Astrocyte of the cerebellum (primary cell): ENCODE measurements at regions not wholly inside any gene's neighbourhood (a gene's known extent, or its start where the extent isn't known, plus 50 kb on each side); places are given as distances from the start of the nearest gene placed in this dataset.

Experiments used
- DNase-seq: peaks from one replicate; pipeline ENCODE4 v3.0.0-alpha.2; 2011; ENCODE audit warnings: low read depth
- H3K4me3 ChIP-seq: 2 replicates; pipeline ENCODE4 v1.5.1; 2011; ENCODE audit warnings: mild to moderate bottlenecking, low read depth, low read length, moderate library complexity
- in situ Hi-C: cut with HindIII; loops from 2 replicates; pipeline ENCODE4 v1.10.0; 2017; ENCODE audit warnings: low sequenced_read_pairs
- TF ChIP-seq, protein P1 (sequence below): IDR thresholded peaks from 2 replicates; pipeline ENCODE4 v1.5.1; 2012; ENCODE audit warnings: low read length, low read depth, moderate library complexity, mild to moderate bottlenecking; ENCODE audit errors: missing control alignments

DNA sequence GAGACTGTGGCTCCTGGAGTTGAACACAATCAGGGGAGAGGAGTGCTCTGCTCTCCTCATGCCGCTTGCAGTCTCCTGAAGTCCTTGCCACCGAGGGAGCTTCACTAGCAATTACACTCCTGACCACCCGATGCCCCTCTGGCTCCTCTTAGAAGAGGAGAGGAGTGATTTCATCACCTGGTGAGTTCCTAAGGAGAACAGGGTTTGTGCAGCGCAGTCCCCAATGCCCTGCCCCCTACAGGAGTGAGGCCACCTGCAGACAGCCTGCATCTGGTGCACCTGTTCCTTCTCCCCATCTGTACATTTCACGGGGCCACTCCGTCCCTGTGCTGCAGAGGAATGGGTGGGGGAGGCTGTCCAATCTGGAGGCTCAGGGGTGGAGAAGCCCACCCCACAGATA lies 267.2 kb downstream of the HRH4 start:
- no peak for DNase-seq
- in situ Hi-C loops = no loop called here
- H3K4me3 ChIP-seq = no peak overlapping the region
- TF ChIP-seq, protein P1, sequence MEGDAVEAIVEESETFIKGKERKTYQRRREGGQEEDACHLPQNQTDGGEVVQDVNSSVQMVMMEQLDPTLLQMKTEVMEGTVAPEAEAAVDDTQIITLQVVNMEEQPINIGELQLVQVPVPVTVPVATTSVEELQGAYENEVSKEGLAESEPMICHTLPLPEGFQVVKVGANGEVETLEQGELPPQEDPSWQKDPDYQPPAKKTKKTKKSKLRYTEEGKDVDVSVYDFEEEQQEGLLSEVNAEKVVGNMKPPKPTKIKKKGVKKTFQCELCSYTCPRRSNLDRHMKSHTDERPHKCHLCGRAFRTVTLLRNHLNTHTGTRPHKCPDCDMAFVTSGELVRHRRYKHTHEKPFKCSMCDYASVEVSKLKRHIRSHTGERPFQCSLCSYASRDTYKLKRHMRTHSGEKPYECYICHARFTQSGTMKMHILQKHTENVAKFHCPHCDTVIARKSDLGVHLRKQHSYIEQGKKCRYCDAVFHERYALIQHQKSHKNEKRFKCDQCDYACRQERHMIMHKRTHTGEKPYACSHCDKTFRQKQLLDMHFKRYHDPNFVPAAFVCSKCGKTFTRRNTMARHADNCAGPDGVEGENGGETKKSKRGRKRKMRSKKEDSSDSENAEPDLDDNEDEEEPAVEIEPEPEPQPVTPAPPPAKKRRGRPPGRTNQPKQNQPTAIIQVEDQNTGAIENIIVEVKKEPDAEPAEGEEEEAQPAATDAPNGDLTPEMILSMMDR = no peak

DNA sequence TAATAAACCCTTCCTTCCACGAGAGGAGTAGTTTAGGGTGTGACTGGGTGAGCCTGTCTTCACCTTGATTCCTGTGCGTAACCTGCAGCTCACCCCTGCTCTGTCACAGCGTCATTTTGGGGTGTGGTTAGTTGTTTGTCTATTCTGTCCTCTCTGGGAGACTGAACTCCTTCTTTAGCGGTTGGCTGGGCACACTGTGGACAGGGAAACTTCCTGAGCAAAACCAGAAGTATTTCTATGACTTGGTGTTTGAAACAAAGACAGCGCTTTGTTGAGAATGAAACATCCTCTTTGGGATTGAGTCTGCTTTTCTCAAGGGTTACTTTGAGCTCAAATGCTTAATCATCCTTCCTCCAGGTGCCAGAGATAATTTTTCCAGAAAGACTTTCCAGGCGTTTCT lies 270.7 kb downstream of the HRH4 start:
- in situ Hi-C loops = no loop called here
- DNase-seq = no peak

DNA sequence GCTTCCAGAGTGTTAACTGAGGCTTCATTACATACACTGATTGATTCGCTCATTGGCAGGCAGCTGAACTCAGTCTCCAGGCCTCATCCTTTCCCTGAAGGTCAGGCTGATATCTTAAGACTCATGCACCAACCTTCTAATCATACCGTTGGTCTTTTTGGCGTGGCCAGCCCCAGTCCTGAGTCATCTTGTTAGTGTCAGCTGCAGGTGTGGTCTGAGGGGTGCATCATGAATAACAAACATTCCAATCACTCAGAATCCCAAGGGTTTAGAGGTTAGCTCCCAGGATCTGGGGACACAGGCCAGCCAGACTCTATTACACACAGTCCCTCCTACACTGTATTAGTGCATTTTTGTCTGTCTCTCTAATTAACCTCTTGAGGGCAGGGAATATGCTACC lies 271.5 kb downstream of the HRH4 start:
- TF ChIP-seq, protein P1 = no peak
- no peak overlapping the region for H3K4me3 ChIP-seq
- DNase-seq = no peak
- in situ Hi-C loops = no loop called here

More for the DNA sequence above, 270.7 kb downstream of the HRH4 start:
- no peak overlapping the region for H3K4me3 ChIP-seq
- TF ChIP-seq, protein P1 = no peak

DNA sequence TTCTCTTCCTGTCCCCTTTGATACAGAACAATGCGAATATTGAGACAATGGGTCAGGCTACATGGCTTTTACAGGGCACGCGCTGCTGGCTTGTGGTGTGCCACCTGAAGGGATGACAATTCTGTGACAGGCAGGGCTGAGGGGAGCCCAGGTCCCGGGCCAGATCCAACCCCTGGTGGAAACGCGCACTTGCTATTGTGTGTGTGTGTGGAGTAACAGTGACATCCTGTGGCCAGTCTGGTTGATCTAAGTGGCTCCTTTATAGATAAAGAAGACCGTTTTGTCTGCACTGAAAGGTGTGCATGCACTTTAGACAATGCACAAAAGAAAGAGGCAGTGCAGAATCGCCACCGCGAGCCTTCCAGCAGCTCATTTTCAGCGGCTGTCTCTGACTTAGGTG lies 273.6 kb downstream of the HRH4 start:
- TF ChIP-seq, protein P1 = peak; percentile 13
- no peak overlapping the region for H3K4me3 ChIP-seq
- in situ Hi-C loops = no loop called here
- DNase-seq = no peak

DNA sequence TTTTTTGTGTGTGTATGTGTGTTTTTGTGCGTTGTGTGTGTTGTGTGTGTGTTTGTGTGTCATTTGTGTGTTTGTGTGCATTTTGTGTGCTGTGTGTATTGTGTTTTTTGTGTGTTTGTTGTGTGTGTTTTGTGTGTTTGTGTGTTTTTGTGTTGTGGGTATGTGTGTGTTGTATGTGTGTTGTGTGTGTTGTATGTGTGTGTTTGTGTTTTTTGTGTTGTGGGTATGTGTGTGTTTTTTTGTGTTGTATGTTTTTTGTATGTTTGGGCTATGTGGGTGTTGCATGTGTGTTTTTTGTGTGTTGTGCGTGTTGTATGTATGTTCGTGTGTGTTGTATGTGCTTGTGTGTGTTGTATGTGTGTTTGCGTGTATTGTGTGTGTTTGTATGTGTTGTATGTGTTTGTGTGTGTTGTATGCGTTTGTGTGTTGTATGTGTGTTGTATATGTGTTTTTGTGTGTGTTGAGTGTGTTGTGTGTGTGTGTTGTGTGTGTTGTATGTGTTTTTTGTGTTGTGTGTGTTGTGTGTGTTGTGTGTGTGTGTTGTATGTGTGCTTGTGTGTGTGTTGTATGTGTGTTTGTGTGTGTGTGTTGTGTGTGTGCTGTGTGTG lies 275.3 kb downstream of the HRH4 start:
- no peak overlapping the region for H3K4me3 ChIP-seq
- in situ Hi-C loops = no loop called here
- TF ChIP-seq, protein P1 = no peak
- DNase-seq = no peak

DNA sequence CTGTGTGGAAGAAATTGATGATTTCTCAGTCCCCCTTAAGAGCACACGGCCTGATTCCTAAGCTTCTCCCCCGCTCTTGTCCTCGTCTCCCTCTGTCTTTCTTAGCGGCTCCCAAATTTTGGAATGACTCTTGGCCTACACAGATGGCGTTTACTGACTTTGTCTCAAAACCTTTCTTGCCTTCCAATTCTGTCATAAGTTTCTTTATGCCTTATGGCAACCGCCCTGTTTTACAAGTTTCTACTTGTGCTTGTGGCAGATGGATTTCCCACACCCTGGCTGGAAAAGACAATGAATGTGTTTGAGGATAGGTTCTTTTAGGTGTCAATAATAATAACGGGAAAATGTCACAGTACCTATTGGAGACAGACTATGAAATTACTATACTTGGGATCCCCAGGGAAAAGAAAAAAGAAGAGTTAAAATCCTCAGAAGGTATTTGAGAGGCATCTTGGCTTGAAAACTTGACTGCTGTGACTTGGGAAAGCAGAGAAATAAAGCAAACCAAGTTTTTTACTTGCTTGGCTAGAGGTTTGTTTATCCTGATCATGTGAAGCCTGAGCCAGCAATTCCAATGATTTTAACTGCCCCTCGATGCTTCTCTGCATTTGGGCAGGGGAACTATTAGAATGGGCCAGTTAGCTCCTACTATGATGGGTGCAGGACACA lies 276.4 kb downstream of the HRH4 start:
- no peak overlapping the region for H3K4me3 ChIP-seq
- DNase-seq = no peak
- in situ Hi-C loops = no loop called here
- TF ChIP-seq, protein P1 = no peak
